Transverse colon (tissue), 4 donors: ENCODE measurements at regions not wholly inside any gene's neighbourhood (a gene's known extent, or its start where the extent isn't known, plus 50 kb on each side); places are given as distances from the start of the nearest gene placed in this dataset.

Source experiments
- CTCF ChIP-seq, 5 experiments: fragments of 200-600 bp in 3 of 5; fragments of 450-650 bp in 2 of 5; sonication (generic) in 3 of 5; IDR thresholded peaks; 1 replicate in 2 of 5; 2 replicates in 3 of 5; pipeline ENCODE4 v1.5.1; 2016 to 2017; ENCODE audit warnings: antibody characterized with exemption in 5 of 5, inconsistent platforms in 3 of 5, mild to moderate bottlenecking in 2 of 5, moderate library complexity in 1 of 5
- EP300 ChIP-seq: sonication (generic); formaldehyde crosslinking; IDR thresholded peaks from one replicate; pipeline ENCODE4 v1.6.1; 2017; ENCODE audit warnings: antibody characterized with exemption, low read depth
- POLR2AphosphoS5 ChIP-seq, 3 donors: sonication (generic); formaldehyde crosslinking; IDR thresholded peaks; one replicate each; pipeline ENCODE4 v1.6.1; 2016; ENCODE audit warnings: antibody characterized with exemption in 3 of 3

DNA sequence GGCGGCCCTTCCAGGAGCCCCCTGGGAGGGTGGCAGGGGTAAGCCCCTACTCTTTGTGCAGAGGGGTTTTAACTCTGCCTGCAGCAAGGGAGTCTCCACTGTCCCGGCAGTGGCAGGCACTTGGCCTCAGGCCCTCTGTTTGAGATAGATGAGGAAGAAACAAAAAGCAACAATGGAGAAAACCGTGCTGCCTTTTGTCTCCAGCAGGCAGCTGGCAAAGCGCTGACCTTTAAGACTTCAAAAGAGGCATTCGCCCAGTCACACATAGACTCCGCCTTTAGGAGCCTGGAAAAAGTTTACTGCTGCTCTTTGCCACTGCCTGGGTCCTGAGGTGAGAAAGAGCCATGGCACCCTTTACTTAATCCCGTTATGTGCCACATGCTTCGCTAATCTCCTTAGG lies 158.2 kb upstream of the NTF3 start:
- TF ChIP-seq CTCF (IDR thresholded peaks at IDR 0.05) (no peak), EP300 (no peak), POLR2AphosphoS5 (IDR thresholded peaks at IDR 0.05) (no peak)
